Skin epidermis (tissue), 12 donors: ENCODE measurements at regions not wholly inside any gene's neighbourhood (a gene's known extent, or its start where the extent isn't known, plus 50 kb on each side); places are given as distances from the start of the nearest gene placed in this dataset.
"Not testable (repeated sequence)": the region's sequence is repeated elsewhere in the genome, so short reads cannot be mapped to it uniquely, and the experiment has no call there.

Experiments used
- H3K27ac ChIP-seq, 21 experiments: fragments of 200-600 bp; sonication (generic) in 11 of 21; one replicate each; pipeline ENCODE4 v1.5.0; 2020; ENCODE audit warnings: mild to moderate bottlenecking in 3 of 21, inconsistent platforms in 2 of 21, moderate library complexity in 2 of 21
- H3K4me3 ChIP-seq, 7 experiments: fragments of 200-600 bp; sonication (generic) in 2 of 7; one replicate each; pipeline ENCODE4 v1.5.0; 2020; ENCODE audit warnings: inconsistent platforms in 2 of 7, mild to moderate bottlenecking in 2 of 7, moderate library complexity in 1 of 7

DNA sequence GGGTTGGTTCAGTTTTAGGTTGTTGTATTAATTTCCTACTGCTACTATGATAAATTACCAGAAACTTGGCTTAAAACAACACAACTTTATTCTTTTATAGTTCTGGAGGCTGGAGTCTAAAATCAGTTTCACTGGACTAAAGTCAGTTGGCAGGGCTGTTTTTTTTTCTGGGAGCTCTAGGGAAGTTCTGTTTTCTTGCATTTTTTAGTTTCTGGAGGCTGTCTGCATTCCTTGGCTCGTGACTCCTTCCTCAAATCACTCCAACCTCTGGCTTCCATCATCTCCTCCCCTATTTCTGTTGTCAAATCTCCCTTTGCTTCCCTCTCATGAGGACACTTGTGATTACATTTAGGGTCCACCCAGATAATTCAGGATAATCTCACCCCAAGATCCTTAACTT is 51.3 kb upstream of the SUB1 start:
- Histone ChIP-seq H3K27ac (peak overlapping the region in 2 of 21 experiments; percentile 9 to 83), H3K4me3 (no peak overlapping the region)

DNA sequence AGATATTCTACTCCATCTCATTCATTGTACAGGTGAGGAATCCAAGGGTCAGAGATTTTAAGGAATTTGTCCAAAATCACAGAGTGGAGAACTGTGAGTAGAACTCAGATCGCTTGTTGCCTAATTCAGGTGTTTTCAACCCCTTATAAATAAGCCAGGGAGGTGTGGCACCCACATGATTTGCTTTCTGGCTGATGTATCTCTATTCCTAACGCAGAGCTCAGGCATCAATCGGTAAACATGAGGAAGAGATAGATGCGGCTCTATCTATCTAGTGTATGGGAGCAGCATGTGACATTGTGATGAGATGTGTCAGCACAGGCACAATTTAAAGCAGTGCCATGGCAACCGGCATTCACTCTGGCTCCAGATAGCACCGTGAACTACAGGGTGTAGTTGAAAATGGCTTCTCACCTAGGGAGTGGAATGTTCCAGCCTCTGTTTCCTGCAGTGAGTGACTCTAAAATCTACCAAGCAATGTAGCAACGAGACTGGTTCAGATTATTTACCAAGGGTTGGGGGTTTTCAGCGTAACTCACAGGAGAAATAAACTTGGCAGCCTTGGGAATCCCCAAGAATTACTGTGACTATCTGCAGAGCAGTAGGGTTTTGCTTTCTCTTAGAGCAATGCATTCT is 53.4 kb upstream of the SUB1 start:
- peak overlapping the region in 4 of 7 experiments; percentile 9 to 27 (median 19) for H3K4me3 ChIP-seq
- H3K27ac ChIP-seq: peak overlapping the region in 15 of 21 experiments; percentile 24 to 87 (median 49)

DNA sequence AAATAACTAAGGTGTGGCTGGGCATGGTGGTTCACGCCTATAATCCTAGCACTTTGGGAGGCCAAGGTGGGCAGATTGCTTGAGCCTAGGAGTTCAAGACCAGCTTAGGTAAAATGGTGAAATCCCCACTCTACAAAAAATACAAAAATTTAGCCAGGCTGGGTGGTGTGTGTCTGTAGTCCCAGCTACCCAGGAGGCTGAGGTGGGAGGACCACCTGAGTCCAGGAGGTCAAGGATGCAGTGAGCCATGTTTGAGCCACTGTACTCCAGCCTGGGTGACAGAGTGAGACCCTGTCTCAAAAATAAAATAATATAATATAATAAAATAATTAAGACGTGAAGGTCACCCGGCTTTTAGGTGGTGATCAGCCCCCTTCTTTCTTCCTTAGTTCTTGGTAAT is 58.0 kb upstream of the SUB1 start:
- H3K4me3 ChIP-seq, H3K27ac ChIP-seq: not testable (repeated sequence)

DNA sequence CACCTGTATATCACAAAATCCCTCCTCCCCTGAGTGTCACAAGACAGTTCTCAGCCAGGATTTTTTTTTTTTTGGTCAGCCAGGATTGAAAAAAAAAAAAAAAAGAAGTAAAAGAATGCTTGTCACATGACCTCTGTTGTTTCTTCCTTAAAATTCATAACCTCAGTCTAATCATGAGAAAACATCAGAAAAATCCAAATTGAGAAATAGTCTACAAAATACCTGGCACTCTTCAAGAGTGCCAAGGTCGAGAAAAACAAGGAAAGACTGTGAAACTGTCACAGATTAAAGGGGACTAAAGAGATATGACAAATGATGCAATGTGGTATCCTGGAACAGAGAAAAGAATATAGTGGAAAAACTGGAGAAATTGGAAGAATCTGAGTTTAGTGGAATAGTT is 58.5 kb upstream of the SUB1 start:
- no peak overlapping the region for H3K4me3 ChIP-seq
- no peak overlapping the region for H3K27ac ChIP-seq

DNA sequence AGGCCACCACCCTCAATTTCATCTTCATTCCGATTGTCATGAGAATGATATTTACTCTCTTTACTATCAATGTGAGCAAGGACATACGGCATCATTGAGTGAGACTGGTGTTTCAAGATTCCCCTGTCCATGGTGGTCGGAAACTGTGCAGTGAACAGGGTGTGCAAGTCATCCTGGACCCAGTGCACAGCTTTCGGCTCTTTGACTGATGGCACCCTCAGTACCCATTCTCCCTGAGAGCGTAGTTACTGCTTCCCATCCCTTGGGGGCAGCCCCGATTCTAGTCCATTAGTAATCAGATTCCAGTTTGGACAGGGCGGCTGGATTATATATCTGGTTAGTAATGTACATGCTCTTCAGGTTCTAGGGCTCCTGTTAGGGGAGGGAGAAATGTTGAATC is 61.7 kb upstream of the SUB1 start:
- Histone ChIP-seq H3K27ac (no peak overlapping the region), H3K4me3 (no peak overlapping the region)

DNA sequence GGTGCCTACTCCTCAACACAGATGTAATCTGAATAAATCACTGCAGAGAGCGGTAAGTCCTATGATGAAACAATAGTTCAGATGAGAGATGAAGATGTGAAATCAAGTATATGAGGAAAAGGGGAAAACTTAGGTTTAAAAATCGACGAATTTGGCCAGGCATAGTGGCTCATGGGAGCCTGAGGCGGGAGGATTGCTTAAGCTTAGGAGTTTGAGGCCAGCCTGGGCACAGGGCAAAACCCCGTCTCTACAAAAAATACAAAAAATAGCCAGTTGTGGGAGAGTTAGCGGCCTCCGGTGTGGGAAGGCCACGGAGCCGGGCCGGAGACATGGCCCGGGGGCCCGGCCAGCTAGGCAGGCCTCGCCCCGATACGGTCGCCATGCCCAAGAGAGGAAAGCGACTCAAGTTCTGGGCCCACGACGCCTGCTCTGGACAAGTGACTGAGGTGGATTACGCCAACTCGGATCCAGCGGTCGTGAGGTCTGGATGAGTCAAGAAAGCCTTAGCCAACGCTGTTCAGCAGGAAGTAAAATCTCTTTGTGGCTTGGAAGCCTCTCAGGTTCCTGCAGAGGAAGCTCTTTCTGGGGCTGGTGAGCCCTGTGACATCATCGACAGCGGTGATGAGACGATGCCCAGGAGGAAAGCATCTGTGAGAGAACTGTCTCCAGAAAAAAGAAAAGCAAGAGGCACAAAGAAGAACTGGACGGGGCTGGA is 62.8 kb upstream of the SUB1 start:
- H3K4me3 ChIP-seq: no peak overlapping the region
- peak overlapping the region in 3 of 21 experiments; percentile 22 to 42 (median 25) for H3K27ac ChIP-seq

DNA sequence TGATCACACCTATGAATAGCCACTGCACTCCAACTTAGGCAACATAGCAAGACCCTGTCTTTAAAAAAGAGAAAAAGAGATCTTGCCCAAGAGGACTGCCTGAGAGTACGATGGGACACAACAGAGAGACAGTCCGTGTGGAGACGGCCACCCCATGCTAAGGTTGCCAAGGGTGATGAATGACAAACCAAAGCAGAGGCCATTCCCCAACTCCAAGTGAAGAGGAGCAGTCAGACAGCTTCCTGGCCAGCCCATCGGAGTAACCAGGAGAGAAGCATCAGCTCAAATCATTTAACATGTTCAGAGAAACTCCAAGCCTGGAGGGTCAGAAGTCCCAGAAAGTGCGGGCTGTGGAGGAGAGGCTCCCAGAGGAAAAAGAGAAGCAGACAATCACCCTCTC is 63.9 kb upstream of the SUB1 start:
- Histone ChIP-seq H3K27ac (no peak overlapping the region), H3K4me3 (no peak overlapping the region)

DNA sequence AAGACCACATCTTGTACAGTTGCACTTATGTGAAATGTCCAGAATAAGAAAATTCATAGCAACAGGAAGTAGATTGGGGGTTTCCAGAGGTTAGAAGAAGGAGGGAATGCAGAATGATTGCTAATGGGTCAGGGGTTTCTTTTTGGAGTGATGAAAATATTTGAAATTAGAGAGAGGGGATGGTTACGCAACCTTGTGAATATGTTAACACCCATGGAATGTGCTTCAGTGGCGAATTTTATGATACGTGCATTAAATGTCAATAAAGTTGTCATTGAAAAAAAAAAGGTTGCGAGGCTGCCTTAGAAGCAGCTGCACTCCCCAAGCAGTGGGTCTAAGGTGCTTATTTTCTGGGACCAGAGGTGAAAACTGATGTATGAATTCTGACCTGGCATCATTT is 64.4 kb upstream of the SUB1 start:
- Histone ChIP-seq H3K4me3 (no peak overlapping the region), H3K27ac (no peak overlapping the region)

DNA sequence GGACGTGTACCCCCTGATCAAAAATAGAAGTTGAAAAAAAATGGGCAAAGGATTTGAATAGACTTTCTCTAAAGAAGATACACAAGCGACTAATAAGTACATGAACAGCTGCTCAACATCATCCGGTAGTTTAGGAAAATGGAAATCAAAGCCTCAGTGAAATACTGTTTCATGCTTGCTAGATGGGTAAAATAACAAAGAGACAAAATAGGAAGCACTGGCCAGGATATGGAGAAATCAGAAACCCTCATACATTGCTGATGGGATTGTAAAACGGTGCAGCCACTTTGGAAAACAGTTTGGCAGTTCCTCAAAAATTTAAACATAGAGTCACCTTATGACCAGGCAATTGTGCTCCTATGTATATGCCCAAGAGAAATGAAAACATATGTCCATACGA is 65.0 kb upstream of the SUB1 start:
- H3K4me3 ChIP-seq: no peak overlapping the region
- H3K27ac ChIP-seq: no peak overlapping the region

DNA sequence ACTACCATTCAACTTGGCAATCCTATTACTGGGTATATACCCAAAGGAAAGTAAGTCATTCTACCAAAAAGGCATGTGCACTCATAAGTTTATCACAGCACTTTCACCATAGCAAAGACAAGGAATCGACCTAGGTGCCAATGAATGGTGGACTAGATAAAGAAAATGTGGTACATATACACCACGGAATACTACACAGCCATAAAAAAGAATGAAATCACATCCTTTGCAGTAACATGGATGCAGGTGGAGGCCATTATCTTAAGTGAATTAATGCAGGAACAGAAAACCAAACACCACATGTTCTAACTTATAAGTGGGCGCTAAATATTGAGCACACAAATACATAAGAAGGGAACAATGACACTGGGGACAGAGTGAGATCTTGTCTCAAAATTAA is 65.8 kb upstream of the SUB1 start:
- Histone ChIP-seq H3K4me3 (no peak overlapping the region), H3K27ac (no peak overlapping the region)

DNA sequence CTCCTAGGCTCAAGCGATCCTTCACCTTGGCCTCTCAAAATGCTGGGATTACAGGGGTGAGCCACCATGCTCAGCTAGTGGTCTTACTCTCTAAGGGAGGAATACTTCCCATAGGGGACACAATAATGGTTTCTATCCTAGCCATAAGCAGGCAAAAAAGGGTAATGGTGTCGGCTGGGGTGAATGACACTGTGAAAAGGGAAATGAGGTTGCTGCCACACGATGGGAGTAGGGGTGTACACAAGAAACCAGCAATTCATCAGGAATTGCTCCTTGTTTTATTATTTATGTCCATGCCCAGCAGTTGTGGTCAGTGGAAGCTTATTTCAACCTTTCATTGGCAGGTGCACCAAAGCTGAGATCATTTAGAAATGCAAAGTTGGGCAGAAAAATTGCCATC is 70.3 kb upstream of the ZFR start:
- no peak overlapping the region for H3K27ac ChIP-seq

DNA sequence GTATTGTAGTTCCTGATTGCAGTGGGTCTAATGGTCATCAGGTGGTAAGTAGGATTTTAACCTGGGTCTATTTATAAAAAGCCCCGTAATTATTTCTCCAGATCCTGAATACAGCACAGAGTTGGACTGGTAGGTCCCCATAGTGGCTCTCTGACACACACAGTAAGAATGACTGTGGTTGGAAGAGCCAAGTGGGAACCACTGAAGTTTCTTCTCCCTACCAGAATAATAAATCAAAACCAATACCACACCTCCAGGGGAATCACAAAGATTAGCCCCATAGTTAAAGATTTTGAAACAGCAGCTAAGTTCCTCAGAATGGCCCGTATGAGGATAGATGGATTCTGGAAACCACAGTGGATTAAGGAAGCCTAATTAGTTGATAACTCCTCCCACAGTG is 68.4 kb upstream of the ZFR start:
- H3K4me3 ChIP-seq: no peak overlapping the region
- H3K27ac ChIP-seq: no peak overlapping the region

More for the DNA sequence above, 70.3 kb upstream of the ZFR start:
- H3K4me3 ChIP-seq: no peak overlapping the region

DNA sequence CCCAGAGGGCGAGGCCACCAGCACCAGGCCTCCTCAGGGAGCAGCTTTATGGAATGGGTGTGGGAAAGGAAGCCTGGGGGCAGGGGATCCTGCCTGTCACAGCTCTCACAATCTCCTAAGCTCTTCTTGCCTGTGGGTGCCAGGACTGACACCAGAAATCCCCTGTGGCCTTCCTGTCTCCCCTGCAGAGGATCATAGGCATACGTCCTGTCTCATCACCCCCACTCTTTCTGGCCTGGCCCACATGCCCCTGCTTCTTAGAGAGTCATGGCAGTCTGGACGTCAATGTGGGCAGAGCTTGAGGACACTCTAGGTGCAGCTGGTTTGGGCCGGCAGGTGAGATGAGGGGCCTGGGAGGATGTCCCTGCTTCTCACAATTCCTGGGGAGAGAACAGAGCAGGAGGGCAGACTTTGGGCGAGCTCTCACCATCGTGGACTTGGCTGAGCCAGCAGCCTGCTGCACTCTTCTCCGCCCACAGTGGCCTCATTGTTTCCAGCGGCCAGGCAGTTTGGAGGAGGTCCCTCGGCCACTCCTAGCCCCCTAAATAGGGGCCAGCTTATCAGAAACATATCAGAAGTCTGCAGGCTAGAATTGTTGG is 67.3 kb upstream of the ZFR start:
- Histone ChIP-seq H3K4me3 (no peak overlapping the region), H3K27ac (no peak overlapping the region)

DNA sequence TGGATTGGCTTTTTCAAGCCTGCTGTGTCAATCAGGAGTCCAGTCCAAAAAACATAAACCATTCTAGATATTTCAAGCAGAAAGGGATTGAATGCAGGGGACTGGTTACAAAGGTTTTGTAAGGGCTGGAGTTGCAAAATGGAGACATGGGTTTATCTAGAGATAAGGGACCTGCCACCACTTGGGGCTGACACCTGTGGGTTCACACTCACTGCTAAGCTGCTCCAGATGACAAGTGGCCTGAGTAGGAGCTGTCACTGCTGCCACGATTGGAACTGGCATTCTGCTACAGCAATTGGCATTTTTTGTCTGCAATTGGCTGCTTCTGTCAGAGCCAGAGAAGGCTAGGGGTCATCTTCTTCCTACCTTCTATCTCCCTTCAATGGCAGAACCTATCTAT is 66.3 kb upstream of the ZFR start:
- Histone ChIP-seq H3K27ac (no peak overlapping the region), H3K4me3 (no peak overlapping the region)

DNA sequence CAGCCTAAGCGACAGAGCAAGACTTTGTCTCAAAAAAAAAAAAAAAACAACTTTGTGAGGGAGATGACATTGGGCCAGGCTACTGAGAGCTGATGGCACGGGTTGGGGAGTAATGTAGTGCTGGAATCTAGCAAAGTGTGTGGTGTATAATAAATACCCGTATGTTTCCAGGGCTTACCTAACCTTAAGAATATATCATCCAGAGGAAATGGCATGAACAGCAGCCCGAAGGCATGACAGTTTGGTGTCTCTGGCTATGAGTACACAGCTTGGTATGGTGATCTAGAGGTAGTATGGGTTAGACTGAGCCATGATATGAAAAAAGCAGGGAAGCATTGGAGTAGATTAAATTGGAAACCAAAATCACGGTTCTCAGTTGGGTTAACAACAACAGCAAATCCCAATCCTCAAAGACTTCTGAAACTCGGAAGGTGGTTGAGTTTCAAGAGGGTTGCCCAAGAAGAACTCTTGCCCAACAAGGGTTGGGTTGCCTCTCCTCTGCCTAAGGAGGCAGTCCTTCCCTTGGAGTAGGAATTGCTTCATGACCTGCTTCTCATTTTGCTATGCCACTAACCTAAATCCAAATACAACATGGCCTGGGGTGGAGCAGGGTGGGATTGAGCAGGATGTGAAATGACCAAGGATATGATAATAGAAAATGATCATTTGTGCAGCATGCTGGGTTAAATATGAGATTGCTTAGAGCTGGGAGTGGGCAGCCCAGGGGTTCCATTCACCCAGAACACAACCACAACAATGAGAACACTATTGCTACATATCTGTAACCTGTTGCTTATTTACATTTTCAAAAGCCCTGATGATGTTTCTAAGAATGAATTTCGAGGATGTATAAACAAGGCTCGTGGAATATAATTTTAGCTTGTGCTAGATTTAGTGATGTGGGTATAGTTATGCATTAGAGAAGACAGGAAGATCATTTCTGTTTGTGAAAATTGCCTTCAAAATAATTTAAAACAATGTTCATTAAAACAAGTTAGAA is 64.6 kb upstream of the ZFR start:
- Histone ChIP-seq H3K27ac (peak overlapping the region in 3 of 21 experiments; percentile 20 to 71 (median 61)), H3K4me3 (no peak overlapping the region)

DNA sequence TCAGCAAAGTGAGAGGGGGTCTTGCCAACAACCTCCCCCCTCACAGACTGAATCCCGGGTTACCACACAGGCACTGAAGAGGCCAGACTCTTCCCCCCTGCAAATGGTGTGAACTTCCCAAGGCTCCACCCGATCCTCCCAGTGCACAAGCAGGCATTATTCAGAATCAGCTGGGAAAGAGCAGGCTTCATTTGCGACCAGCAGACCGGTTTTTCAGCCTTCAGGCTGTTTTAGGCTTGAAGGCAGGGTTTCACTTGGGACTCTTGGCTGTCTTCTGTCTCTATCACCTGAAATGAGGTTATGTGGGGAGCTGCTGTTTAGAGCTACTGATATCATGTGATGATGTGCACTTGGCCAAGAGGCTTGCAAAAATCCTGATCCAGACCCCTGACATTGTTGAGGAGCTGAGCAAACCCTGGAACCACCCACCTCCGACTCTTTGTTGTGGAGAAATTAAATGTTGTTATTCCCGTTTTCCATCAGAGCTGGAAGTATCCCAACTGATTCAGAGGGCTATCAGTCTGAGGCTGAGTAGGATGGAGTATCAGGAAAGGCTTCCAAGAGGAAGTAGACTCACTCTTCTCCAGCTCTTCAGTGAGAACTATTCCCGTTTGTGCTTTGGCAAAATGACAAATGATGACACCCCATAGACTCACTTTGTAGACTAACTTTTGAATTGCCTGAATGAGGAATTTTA is 63.3 kb upstream of the ZFR start:
- no peak overlapping the region for H3K4me3 ChIP-seq
- H3K27ac ChIP-seq: peak overlapping the region in 15 of 21 experiments; percentile 19 to 78 (median 57)

DNA sequence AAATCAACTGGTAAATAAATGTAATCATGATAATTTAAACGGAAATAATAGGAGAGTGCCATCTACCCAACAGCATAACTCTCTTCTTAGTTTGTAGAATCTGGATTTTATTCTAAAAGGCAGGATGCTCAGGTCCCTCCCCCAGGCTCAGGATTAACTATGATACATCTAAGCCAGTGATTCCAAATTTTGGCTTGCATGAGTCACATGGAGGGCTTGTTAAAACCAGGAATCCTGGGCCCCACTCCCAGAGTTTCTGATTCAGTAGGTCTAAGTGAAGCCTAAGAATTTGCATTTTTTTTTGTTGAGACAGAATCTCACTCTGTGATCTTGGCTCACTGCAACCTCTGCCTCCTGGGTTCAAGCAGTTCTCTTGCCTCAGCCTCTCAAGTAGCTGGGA is 62.3 kb upstream of the ZFR start:
- H3K27ac ChIP-seq: peak overlapping the region in 10 of 21 experiments; percentile 47 to 72 (median 58)

DNA sequence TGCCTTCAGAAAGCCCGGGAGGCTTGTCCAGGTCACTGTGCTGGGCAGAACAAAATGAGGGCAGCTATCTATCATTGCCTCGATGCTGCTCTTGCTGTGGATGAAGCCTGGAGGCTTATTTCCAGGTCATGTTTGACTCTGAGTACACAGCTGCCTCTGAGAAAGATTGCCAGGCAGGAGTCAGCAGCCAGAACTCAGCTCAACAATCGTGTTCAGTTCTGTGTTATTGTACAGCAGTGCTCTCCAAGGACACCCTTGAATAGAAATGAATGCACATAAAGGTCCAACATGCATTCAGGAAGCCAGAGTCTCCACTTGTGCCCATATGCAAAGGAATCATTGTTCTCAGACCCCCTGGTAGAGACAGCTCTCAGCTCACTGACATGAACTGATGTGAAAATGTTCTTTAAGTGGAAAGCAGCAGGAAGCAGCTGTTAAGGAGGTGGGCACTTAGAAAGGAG is 61.7 kb upstream of the ZFR start:
- H3K27ac ChIP-seq: peak overlapping the region in 9 of 21 experiments; percentile 28 to 75 (median 58)
- no peak overlapping the region for H3K4me3 ChIP-seq

More for the DNA sequence above, 62.3 kb upstream of the ZFR start:
- no peak overlapping the region for H3K4me3 ChIP-seq

DNA sequence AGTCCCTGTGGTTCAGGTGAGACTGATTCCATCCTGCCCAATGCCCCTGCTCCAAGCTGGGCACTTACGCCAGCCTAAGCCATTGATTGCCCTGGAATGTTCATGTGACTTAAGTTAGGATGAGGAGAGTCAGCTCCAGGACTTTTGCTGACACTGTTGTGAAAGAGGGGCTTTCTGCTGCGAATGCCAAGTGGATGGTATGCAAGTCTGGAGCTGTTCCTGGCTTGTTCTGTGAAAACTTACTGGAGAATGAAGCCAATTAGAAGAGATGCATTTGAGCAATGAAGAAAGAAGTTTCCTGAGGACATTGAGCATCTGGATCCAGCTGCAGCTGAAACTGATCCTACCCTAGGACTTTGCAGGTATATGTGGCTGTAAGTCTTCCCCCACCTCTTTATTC is 61.2 kb upstream of the ZFR start:
- Histone ChIP-seq H3K27ac (peak overlapping the region in 12 of 21 experiments; percentile 28 to 75 (median 46)), H3K4me3 (no peak overlapping the region)
